VCaP (cell line): ENCODE measurements at regions not wholly inside any gene's neighbourhood (a gene's known extent, or its start where the extent isn't known, plus 50 kb on each side); places are given as distances from the start of the nearest gene placed in this dataset.
"Not testable (repeated sequence)": the region's sequence is repeated elsewhere in the genome, so short reads cannot be mapped to it uniquely, and the experiment has no call there.

Source experiments
- H3K27ac ChIP-seq: fragments of 450-650 bp; 2 replicates; pipeline ENCODE4 v1.5.1; 2017
- CTCF ChIP-seq: fragments of 450-650 bp; conservative IDR thresholded peaks from 2 replicates; pipeline ENCODE4 v1.5.1; 2017; ENCODE audit warnings: mild to moderate bottlenecking, moderate library complexity

GRCh38 chr7:93027044-93027443 lies 90.7 kb downstream of the SAMD9 start:
- TF ChIP-seq CTCF: no peak

DNA sequence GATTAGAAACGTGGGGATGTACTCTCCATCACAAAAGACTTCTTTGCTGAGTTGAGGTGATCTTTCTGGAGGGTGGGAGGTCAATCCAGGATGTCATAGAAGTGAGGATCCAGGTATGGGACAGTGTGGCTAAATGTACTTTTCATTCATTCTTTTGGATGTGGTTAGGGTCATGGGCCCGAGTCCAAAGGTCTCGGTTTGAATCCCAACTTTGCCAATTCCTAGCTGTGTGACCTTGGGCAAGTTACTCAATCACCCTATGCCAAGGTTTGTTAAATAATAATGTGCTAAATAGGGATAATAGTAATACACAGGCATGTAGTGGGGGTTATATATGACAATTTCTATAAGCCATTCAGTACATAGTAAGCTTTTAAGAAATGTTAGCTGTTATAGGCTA lies 91.4 kb downstream of the SAMD9 start:
- no peak for TF ChIP-seq CTCF
- no peak overlapping the region for H3K27ac ChIP-seq

More at GRCh38 chr7:93027044-93027443, 90.7 kb downstream of the SAMD9 start:
- H3K27ac ChIP-seq: no peak overlapping the region

DNA sequence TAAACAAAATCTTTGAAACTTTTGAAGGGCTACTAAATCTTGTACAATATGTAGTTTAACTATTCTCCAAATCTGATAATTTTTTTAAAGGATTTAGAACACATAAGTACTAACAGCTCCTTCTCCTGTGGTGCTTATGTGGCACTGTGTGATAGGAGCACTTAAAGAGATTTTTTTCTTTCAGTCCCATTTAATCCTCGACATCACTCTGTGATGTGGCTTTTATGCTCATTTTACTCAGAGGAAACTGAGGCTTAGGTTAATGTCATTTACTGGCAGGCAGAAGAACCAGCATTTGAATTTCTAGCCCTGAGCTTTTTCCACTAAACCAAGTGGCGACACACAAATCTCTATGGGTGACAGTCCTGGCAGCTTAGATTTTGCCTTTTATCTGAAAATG lies 92.4 kb downstream of the SAMD9 start:
- H3K27ac ChIP-seq: no peak overlapping the region
- TF ChIP-seq CTCF: no peak

GRCh38 chr7:93022931-93023478 lies 94.8 kb downstream of the SAMD9 start:
- not testable (repeated sequence) for H3K27ac ChIP-seq

GRCh38 chr7:93021748-93022147 lies 96.0 kb downstream of the SAMD9 start:
- TF ChIP-seq CTCF: no peak
- no peak overlapping the region for H3K27ac ChIP-seq

- no peak overlapping the region for H3K27ac ChIP-seq
- no peak for TF ChIP-seq CTCF
Measured at GRCh38 chr7:93018716-93019115, 99.1 kb downstream of the SAMD9 start.

- H3K27ac ChIP-seq: peak overlapping the region; percentile 82
- TF ChIP-seq CTCF: no peak
Measured at GRCh38 chr7:93016681-93017381, 100.9 kb downstream of the SAMD9 start.

GRCh38 chr7:93015779-93016481 lies 101.8 kb downstream of the SAMD9 start:
- no peak for TF ChIP-seq CTCF
- peak overlapping the region; percentile 82 for H3K27ac ChIP-seq
